Astrocyte of the spinal cord (primary cell): ENCODE measurements at regions not wholly inside any gene's neighbourhood (a gene's known extent, or its start where the extent isn't known, plus 50 kb on each side); places are given as distances from the start of the nearest gene placed in this dataset.
A peak's percentile ranks its signal among the peaks of the same experiment; 100 is the strongest.

Experiments used
- DNase-seq: peaks from one replicate; pipeline ENCODE4 v3.0.0; 2011; ENCODE audit warnings: low read depth, low spot score
- H3K4me3 ChIP-seq: 2 replicates; pipeline ENCODE4 v1.5.1; 2011; ENCODE audit warnings: low read depth, mild to moderate bottlenecking, low read length, moderate library complexity
- in situ Hi-C: cut with HindIII; loops from 2 replicates; pipeline ENCODE4 v1.10.0; 2017; ENCODE audit warnings: low sequenced_read_pairs
- TF ChIP-seq, protein P1 (sequence below): IDR thresholded peaks from 2 replicates; pipeline ENCODE4 v1.5.1; 2012; ENCODE audit warnings: low read depth, mild to moderate bottlenecking, low read length, inconsistent platforms

DNA sequence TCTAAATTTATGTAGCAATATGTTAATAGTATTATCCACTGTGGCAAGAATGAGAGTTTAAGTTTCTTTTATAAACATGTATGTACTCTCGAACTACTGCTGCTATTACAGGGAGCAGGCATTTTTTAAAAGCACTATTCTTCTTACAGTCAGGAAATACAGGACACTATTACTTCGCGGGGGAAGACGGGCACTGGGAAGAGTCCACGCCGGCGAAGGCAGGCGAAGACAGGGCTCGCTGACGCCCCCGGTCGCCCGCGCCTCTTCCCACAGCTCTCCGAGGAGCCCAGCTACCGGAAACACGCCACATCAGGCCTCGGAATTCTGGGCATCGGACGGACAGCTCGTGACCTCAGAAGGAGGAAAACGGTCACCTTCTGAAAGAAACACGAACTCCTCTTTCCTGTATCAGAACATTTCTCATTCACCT is 90.2 kb downstream of the FAM161A start:
- DNase-seq: peak; percentile 84
- in situ Hi-C loops: no loop called here
- TF ChIP-seq, protein P1, sequence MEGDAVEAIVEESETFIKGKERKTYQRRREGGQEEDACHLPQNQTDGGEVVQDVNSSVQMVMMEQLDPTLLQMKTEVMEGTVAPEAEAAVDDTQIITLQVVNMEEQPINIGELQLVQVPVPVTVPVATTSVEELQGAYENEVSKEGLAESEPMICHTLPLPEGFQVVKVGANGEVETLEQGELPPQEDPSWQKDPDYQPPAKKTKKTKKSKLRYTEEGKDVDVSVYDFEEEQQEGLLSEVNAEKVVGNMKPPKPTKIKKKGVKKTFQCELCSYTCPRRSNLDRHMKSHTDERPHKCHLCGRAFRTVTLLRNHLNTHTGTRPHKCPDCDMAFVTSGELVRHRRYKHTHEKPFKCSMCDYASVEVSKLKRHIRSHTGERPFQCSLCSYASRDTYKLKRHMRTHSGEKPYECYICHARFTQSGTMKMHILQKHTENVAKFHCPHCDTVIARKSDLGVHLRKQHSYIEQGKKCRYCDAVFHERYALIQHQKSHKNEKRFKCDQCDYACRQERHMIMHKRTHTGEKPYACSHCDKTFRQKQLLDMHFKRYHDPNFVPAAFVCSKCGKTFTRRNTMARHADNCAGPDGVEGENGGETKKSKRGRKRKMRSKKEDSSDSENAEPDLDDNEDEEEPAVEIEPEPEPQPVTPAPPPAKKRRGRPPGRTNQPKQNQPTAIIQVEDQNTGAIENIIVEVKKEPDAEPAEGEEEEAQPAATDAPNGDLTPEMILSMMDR: peak; percentile 25
- peak overlapping the region; percentile 68 for H3K4me3 ChIP-seq

DNA sequence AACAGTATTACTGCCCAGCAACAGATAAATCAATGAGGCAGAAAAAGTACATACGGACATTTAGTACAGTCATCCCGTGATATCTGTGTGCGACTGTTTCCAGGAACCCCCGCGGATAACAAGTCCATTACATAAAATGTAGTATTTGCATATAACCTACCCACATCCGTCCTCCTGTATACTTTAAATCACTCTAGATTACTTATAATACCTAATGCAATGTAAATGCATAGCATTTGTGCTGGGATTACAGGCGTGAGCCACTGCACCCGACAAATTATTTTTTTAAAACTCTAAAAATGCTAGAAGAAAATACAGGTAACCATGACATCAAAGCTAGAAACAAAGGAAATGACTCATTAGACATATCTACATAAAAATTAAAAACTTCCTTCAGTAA is 91.6 kb downstream of the FAM161A start:
- peak; percentile 8 for DNase-seq
- in situ Hi-C loops: no loop called here
- no peak overlapping the region for H3K4me3 ChIP-seq
- TF ChIP-seq, protein P1: no peak

DNA sequence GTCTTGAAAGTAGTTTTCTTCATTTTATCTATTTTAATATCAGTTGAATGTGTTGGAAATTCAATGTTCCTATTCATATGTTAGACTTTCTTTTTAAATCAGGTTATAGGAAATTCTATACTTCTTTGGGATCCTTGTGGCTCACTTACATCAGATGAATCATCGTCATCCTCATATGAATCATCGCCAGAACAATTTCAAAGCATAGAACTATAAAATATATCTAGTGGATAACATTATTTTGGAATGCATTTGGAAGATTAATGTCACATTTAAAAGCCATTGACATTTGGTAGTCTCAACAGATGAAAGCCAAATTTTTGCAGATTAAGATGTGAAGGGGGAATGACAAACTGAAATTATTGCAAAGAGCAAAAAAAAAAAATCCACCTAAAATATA is 94.1 kb downstream of the FAM161A start:
- TF ChIP-seq, protein P1: no peak
- H3K4me3 ChIP-seq: no peak overlapping the region
- DNase-seq: peak; percentile 71
- in situ Hi-C loops: no loop called here

DNA sequence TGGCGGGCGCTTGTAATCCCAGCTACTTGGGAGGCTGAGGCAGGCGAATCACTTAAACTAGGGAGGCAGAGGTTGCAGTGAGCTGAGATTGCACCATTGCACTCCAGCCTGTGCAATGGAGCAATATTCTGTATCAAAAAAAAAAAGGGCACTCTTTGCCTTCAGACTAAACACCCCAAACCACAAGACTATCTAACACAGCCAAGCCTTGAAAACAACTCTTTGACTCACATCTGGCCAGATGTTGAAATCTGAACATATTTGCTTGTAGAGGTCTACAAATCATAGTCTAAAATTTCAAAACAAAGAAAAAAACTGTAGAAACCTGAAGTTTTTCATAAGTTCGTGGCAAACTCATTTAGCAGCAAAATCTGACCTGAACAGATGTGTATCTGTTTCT is 94.9 kb downstream of the FAM161A start:
- DNase-seq: peak; percentile 67
- TF ChIP-seq, protein P1: no peak
- H3K4me3 ChIP-seq: no peak overlapping the region
- in situ Hi-C loops: no loop called here

DNA sequence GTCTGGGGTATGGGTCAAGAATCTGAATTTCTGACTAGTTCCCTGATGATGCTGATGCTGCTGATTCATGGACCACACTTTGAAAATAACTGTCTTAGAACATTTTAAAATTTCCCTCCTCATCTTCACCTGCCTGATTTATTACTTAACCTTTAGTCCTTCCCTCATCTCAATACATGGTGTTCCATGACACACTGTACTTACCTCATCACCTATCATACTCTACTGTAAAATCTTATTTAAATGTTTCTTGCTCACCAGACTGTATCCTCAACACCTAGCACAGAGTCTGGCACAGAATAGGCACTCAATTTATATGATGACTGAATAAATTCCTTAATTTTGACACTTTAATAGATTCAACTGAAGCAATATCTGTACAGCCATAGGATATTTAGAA is 95.7 kb downstream of the FAM161A start:
- DNase-seq: no peak
- in situ Hi-C loops: no loop called here
- no peak overlapping the region for H3K4me3 ChIP-seq
- TF ChIP-seq, protein P1: no peak

DNA sequence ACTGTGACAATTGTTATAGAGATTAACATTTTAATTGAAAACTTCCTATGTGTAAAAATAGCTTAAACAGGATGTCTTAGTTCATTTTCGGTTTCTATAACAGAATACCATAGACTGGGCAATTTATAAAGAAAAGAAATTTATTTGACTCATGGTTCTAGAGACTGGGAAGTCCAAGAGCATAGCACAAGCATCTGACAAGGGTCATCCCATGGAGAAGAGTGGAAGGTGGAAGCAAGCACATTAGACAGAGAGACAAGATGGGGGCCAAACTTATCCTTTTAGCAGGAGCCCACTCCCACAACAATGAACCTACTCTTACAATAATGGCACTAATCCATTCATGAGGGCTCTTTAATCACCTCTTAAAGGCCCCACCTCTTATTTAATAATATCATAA is 100.3 kb downstream of the FAM161A start:
- no peak for DNase-seq
- in situ Hi-C loops: no loop called here
- no peak overlapping the region for H3K4me3 ChIP-seq
- TF ChIP-seq, protein P1: no peak

DNA sequence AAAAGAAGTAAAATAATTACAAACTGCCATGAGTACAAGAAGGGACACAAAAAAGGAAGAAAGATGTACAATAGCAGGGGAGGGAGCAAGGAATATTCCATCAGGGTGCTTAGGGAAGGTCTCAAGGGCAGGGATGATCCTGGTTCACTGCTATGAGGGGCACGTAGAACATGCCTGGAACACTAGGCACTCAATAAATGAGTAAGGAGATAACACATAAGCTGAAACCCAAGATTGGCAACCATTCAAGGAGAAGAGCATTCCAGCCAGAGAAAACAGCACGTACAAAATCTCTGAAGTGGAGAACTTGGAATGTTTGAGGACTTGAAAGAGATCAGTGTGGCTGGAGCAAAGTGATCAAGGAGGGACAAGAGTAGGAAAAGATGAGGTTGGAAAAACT is 103.2 kb downstream of the FAM161A start:
- no peak overlapping the region for H3K4me3 ChIP-seq
- TF ChIP-seq, protein P1: no peak
- in situ Hi-C loops: no loop called here
- peak; percentile 44 for DNase-seq
